GM21717 (cell line): ENCODE measurements at regions not wholly inside any gene's neighbourhood (a gene's known extent, or its start where the extent isn't known, plus 50 kb on each side); places are given as distances from the start of the nearest gene placed in this dataset.
"Not testable (repeated sequence)": the region's sequence is repeated elsewhere in the genome, so short reads cannot be mapped to it uniquely, and the experiment has no call there.

Experiments used
- ATAC-seq: cut with Tn5 transposase; IDR thresholded peaks from one replicate; pipeline ENCODE4 v1.9.1; 2021; ENCODE audit warnings: mild to moderate bottlenecking, moderate library complexity; ENCODE audit not compliant: unreplicated experiment

- no peak for ATAC-seq
Measured at GRCh38 chr5:15384581-15384980, 115.4 kb upstream of the FBXL7 start.

DNA sequence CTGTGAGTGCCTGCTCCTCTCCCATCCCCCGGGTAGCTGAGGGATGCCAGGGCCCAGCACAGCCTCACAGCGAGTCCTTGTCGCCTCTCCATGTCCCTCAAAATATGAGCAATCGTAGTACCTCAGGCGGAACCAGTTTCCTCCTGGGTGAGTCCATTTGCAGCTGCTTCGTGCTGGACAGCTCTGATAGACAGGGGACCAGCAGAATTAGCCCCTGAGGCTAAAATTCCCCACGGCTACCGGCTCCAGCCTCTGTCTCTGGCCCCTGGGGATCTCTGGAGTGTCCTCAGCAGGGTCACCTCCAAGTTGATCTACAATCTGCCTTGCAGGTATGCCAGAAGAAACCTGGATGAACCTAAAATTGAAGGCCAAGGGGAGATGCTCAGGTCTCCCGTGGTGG lies 115.8 kb upstream of the FBXL7 start:
- no peak for ATAC-seq

DNA sequence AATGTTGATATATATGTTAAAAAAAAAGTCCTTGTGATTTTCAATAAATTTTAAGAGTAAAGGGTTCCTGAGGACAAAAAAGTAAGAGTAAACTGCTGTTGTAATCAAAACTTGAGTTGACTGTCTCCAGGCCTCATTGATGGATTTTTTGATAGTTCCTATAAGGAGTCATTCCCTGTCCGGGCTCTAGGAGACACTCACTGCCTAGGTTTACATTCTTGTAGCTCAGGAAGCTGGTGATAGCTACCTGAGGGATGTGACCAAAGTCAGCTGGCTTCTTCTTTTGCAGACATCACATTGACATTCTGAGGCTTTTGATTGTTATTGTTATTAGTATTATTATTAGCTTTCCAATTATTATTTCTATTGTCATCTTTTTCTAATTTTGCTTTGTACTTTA lies 116.5 kb upstream of the FBXL7 start:
- no peak for ATAC-seq

GRCh38 chr5:15383021-15383420 lies 117.0 kb upstream of the FBXL7 start:
- ATAC-seq = no peak

GRCh38 chr5:15377573-15378340 lies 122.2 kb upstream of the FBXL7 start:
- no peak for ATAC-seq

- ATAC-seq = no peak
Measured at GRCh38 chr5:15376803-15377202, 123.2 kb upstream of the FBXL7 start.

- no peak for ATAC-seq
Measured at GRCh38 chr5:15376088-15376487, 123.9 kb upstream of the FBXL7 start.

DNA sequence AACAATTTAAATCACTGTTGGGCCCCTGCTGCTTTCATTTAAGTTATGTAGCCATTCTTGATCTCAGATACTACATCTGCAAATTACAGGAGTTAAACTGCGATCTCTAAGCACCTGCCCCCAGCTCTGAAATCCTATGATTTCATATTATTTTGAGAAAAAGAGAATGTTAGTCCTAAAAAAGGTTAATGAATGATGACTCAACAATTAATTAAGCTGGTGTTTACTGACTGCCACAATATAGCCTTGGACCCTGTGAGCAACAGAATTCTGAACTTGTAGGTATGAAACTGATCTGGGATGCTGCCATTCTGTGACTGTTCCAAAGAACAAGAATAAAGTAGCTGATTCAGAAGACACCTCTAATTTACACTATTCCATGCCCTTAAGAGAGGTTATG lies 124.4 kb upstream of the FBXL7 start:
- no peak for ATAC-seq

DNA sequence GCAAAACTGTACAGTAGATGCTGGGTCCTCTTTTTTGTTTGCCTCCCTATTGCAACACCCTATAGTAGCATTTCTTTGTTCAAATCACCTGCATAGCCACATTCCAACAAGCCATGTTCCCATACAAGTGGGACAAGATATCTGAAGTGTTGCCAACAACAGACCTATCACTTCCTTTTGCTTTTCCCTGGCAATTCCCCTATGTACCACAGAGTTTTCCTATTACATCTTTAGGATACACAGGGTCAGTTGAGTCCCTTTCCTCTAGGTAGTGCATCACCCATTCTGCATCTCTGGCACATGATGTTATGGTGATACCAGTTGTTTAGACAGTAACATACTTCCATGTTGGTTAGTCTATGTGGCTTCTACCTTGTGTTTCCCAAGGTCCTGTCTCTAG lies 125.1 kb upstream of the FBXL7 start:
- ATAC-seq = no peak

DNA sequence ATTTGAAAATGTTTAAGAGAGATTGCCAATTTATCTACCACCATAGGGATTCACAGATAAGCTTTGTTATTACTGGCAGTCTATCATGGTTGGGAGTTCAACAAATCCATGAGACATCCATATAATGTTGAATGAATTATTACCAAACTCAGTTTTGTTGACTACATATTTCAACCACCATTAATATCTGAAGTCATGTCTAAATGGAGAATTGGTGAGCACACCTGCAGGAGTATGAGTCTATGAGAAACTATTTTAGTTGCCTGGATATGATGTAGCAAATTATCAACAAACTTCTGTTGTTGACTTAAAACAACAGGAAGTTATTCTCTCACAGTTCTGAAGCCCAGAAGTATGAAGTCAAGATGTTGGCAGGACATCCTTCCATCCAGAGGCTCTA lies 126.8 kb upstream of the FBXL7 start:
- no peak for ATAC-seq

DNA sequence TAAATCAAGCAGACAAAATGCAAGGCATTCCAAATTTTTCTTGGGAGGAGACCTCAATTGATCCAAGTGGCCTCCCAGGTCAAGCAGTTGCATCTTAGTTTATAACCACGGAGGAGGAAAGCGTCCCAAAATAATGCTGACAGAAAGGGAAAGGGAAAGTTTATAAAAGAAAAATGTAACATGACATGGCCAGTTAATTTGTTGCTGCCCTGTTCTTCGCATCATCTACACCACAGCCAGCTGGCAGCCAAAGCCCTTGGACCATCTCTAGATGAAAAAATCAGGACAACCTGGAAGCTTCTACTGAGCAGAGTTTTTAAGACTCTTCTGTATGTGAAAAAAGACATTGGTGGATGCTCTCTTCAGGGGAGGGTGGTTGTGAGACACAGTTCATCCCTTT lies 128.8 kb upstream of the FBXL7 start:
- no peak for ATAC-seq

GRCh38 chr5:15368835-15369234 lies 131.1 kb upstream of the FBXL7 start:
- no peak for ATAC-seq

DNA sequence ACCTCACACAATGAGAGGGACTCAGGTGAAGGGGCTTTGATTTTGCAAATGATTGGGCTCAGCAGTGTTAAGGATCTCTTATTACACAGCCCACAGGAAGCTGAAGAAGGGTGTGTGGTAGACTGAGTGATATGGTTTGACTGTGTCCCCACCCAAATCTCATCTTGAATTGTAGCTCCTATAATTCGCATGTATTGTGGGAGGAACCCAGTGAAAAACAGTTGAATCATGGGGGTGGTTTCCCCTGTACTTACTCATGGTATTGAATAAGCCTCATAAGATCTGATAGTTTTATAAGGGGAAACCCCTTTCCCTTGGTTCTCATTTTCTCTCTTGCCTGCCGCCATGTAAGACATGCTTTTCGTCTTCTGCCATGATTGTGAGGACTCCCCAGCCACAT lies 132.5 kb upstream of the FBXL7 start:
- ATAC-seq = no peak

GRCh38 chr5:15366676-15367391 lies 133.1 kb upstream of the FBXL7 start:
- no peak for ATAC-seq

- no peak for ATAC-seq
Measured at GRCh38 chr5:15365070-15365469, 134.9 kb upstream of the FBXL7 start.

GRCh38 chr5:15363601-15364000 lies 136.4 kb upstream of the FBXL7 start:
- ATAC-seq = no peak

- ATAC-seq = not testable (repeated sequence)
Measured at GRCh38 chr5:15357092-15357453, 142.9 kb upstream of the FBXL7 start.

- ATAC-seq = not testable (repeated sequence)
Measured at GRCh38 chr5:15356308-15357091, 143.5 kb upstream of the FBXL7 start.

GRCh38 chr5:15354021-15354420 lies 146.0 kb upstream of the FBXL7 start:
- no peak for ATAC-seq

DNA sequence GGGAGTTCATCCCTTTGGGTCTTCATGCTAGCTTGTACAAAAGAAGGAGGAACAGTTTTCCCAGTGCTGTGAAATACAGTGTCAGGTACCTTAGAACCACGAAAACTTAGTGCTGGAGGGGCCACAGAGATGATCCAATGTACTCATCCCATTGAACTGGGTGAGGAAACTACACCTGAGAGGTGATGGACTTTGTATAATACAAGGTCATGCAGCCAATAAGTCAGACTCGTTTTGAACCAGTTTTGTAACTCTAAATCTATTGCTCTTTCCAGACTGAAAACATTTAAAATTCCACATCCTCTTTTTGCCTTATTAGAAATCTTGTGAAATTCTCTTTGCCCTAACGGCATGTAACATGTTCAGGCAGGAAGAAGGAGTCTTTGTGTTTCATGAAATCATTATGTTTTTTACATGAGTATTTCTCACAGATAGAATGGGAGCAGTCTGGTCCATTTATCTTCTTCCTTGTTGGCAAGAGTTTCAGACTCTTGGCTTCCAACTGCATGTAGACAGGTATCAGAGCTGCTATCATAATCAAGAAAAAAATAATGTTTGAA lies 146.8 kb upstream of the FBXL7 start:
- no peak for ATAC-seq

DNA sequence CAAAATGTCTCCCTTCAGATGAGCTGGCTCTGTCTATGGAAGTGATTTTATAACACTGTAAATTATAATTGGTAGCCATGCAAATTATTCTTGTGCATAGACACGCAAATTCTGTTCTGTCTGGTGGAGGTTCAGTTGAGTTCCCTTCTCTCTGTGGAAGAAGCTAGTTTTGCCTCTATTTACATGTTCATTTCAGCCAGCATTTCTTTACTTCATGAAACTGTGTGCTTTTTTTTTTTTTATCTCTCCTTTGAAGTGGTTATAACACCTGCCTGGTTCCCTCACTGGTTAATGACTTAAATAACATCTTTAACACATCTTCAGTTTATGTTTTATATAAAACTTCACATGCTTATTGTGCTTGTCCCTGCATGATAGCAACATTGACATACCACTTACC lies 149.4 kb upstream of the FBXL7 start:
- no peak for ATAC-seq

GRCh38 chr5:15346738-15347137 lies 153.2 kb upstream of the FBXL7 start:
- ATAC-seq = no peak
